ENCODE measurements at regions not wholly inside any gene's neighbourhood (a gene's known extent, or its start where the extent isn't known, plus 50 kb on each side); places are given as distances from the start of the nearest gene placed in this dataset.

GRCh38 chr11:19474954-19475721, 234.4 kb upstream of the E2F8 start:
- Histone ChIP-seq H3K27ac (ENCODE audit: low read depth, low read length) (no peak overlapping the region), H3K4me2 (ENCODE audit: low read length) (no peak overlapping the region)

GRCh38 chr11:19474211-19474610, 233.5 kb upstream of the E2F8 start:
- H4K20me1 ChIP-seq (ENCODE audit: control insufficient read depth, insufficient read depth, low read depth, low read length), result no peaks in the 10 kb centered on the region
- H3K79me2 ChIP-seq (ENCODE audit: control insufficient read depth, low read length), result no peaks in the 10 kb centered on the region
- no peaks in the 10 kb centered on the region for H3K9me2 ChIP-seq (replicated peaks; ENCODE audit: control insufficient read depth, low read length)
- H3K4me3 ChIP-seq (ENCODE audit: low read length), result no peak overlapping the region
- peaks cover 7% of the 10 kb centered on the region for H3K4me1 ChIP-seq (ENCODE audit: control insufficient read depth, low read length)
- no peak overlapping the region for H3K4me2 ChIP-seq (ENCODE audit: low read length)
- no peak overlapping the region for H3K27ac ChIP-seq (ENCODE audit: low read depth, low read length)
- H3K27me3 ChIP-seq (ENCODE audit: control insufficient read depth, low read length), result peaks cover 42% of the 10 kb centered on the region
- no peaks in the 10 kb centered on the region for H3F3A ChIP-seq (ENCODE audit: control insufficient read depth, insufficient read depth)
- H3K36me3 ChIP-seq (ENCODE audit: control insufficient read depth, low read length), result no peaks in the 10 kb centered on the region
- H3K9me3 ChIP-seq (ENCODE audit: control insufficient read depth, insufficient read depth, low read length), result no peaks in the 10 kb centered on the region
- TF ChIP-seq, protein P1, sequence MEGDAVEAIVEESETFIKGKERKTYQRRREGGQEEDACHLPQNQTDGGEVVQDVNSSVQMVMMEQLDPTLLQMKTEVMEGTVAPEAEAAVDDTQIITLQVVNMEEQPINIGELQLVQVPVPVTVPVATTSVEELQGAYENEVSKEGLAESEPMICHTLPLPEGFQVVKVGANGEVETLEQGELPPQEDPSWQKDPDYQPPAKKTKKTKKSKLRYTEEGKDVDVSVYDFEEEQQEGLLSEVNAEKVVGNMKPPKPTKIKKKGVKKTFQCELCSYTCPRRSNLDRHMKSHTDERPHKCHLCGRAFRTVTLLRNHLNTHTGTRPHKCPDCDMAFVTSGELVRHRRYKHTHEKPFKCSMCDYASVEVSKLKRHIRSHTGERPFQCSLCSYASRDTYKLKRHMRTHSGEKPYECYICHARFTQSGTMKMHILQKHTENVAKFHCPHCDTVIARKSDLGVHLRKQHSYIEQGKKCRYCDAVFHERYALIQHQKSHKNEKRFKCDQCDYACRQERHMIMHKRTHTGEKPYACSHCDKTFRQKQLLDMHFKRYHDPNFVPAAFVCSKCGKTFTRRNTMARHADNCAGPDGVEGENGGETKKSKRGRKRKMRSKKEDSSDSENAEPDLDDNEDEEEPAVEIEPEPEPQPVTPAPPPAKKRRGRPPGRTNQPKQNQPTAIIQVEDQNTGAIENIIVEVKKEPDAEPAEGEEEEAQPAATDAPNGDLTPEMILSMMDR (IDR thresholded peaks at IDR 0.05; ENCODE audit: low read depth, low read length, poor library complexity, severe bottlenecking), result no peak
- no peak for TF ChIP-seq EZH2phosphoT487 (IDR thresholded peaks at IDR 0.05; ENCODE audit: borderline replicate concordance, low read length)

More at GRCh38 chr11:19474954-19475721, 234.4 kb upstream of the E2F8 start:
- no peaks in the 10 kb centered on the region for H4K20me1 ChIP-seq (ENCODE audit: control insufficient read depth, insufficient read depth, low read depth, low read length)
- H3K79me2 ChIP-seq (ENCODE audit: control insufficient read depth, low read length), result no peaks in the 10 kb centered on the region
- H3K27me3 ChIP-seq (ENCODE audit: control insufficient read depth, low read length), result peaks cover 41% of the 10 kb centered on the region
- peaks cover 7% of the 10 kb centered on the region for H3K4me1 ChIP-seq (ENCODE audit: control insufficient read depth, low read length)
- H3K36me3 ChIP-seq (ENCODE audit: control insufficient read depth, low read length), result no peaks in the 10 kb centered on the region
- no peaks in the 10 kb centered on the region for H3K9me2 ChIP-seq (replicated peaks; ENCODE audit: control insufficient read depth, low read length)
- no peaks in the 10 kb centered on the region for H3K9me3 ChIP-seq (ENCODE audit: control insufficient read depth, insufficient read depth, low read length)
- TF ChIP-seq EZH2phosphoT487 (IDR thresholded peaks at IDR 0.05; ENCODE audit: borderline replicate concordance, low read length), result no peak
- TF ChIP-seq, protein P1 (IDR thresholded peaks at IDR 0.05; ENCODE audit: low read depth, low read length, poor library complexity, severe bottlenecking), result no peak
- no peaks in the 10 kb centered on the region for H3F3A ChIP-seq (ENCODE audit: control insufficient read depth, insufficient read depth)
- no peak overlapping the region for H3K4me3 ChIP-seq (ENCODE audit: low read length)

- Histone ChIP-seq H3K36me3 (ENCODE audit: control insufficient read depth, low read length) (no peaks in the 10 kb centered on the region), H3K27me3 (ENCODE audit: control insufficient read depth, low read length) (peaks cover 38% of the 10 kb centered on the region)
- TF ChIP-seq EZH2phosphoT487 (IDR thresholded peaks at IDR 0.05; ENCODE audit: borderline replicate concordance, low read length), result no peak
- TF ChIP-seq, protein P1 (IDR thresholded peaks at IDR 0.05; ENCODE audit: low read depth, low read length, poor library complexity, severe bottlenecking), result no peak
These were observed 231.9 kb upstream of the E2F8 start for GRCh38 chr11:19472679-19473078.

More at GRCh38 chr11:19472679-19473078, 231.9 kb upstream of the E2F8 start:
- H4K20me1 ChIP-seq (ENCODE audit: control insufficient read depth, insufficient read depth, low read depth, low read length), result no peaks in the 10 kb centered on the region
- no peak overlapping the region for H3K4me3 ChIP-seq (ENCODE audit: low read length)
- H3K9me2 ChIP-seq (replicated peaks; ENCODE audit: control insufficient read depth, low read length), result no peaks in the 10 kb centered on the region
- no peaks in the 10 kb centered on the region for H3K79me2 ChIP-seq (ENCODE audit: control insufficient read depth, low read length)
- no peak overlapping the region for H3K4me2 ChIP-seq (ENCODE audit: low read length)
- H3K4me1 ChIP-seq (ENCODE audit: control insufficient read depth, low read length), result peaks cover 7% of the 10 kb centered on the region
- H3K27ac ChIP-seq (ENCODE audit: low read depth, low read length), result no peak overlapping the region
- H3K9me3 ChIP-seq (ENCODE audit: control insufficient read depth, insufficient read depth, low read length), result no peaks in the 10 kb centered on the region
- H3F3A ChIP-seq (ENCODE audit: control insufficient read depth, insufficient read depth), result no peaks in the 10 kb centered on the region
